ENCODE measurements at regions not wholly inside any gene's neighbourhood (a gene's known extent, or its start where the extent isn't known, plus 50 kb on each side); places are given as distances from the start of the nearest gene placed in this dataset.

DNA sequence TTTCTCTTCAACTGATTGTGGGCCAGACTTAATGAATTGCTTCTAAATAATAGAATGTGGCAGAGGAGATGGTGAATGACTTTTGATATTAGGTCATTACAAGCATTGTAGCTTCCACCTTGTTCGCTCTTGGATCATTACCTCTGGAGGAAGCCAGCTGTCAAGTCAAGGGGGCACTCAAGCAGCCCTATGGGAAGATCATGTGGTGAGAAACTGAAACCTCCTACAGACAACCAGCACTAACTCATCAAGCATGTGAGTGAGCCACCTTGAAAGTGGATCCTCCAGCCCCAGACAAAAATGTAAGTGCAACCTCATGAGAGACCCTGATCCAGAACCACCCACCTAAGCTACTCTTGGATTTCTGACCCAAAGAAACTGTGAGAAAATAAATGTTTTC lies 109.8 kb upstream of the TBC1D5 start:
- no peaks in the 10 kb centered on the region for H3K27me3 ChIP-seq (replicated peaks in 1 of 4; ENCODE audit: control extremely low read depth in 1 of 4, control insufficient read depth in 3 of 4, insufficient read depth in 4 of 4, low read length in 3 of 4)
- TF ChIP-seq, protein P1, sequence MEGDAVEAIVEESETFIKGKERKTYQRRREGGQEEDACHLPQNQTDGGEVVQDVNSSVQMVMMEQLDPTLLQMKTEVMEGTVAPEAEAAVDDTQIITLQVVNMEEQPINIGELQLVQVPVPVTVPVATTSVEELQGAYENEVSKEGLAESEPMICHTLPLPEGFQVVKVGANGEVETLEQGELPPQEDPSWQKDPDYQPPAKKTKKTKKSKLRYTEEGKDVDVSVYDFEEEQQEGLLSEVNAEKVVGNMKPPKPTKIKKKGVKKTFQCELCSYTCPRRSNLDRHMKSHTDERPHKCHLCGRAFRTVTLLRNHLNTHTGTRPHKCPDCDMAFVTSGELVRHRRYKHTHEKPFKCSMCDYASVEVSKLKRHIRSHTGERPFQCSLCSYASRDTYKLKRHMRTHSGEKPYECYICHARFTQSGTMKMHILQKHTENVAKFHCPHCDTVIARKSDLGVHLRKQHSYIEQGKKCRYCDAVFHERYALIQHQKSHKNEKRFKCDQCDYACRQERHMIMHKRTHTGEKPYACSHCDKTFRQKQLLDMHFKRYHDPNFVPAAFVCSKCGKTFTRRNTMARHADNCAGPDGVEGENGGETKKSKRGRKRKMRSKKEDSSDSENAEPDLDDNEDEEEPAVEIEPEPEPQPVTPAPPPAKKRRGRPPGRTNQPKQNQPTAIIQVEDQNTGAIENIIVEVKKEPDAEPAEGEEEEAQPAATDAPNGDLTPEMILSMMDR (IDR thresholded peaks at IDR 0.05) = no peak
- TF ChIP-seq EZH2 (IDR thresholded peaks at IDR 0.05; ENCODE audit: borderline replicate concordance, insufficient read depth, low read depth, low read length, poor library complexity, severe bottlenecking) = no peak
- no peak overlapping the region for H3K4me3 Mint-ChIP-seq
- POLR2A ChIA-PET = no interaction called here
- H3K4me3 ChIP-seq (ENCODE audit: control extremely low read depth in 1 of 5, extremely low read depth in 1 of 5, insufficient read depth in 1 of 5, low read depth in 2 of 5, low read length in 4 of 5) = no peak overlapping the region
- CTCF ChIA-PET = interaction anchor here (0.5 to 2.9 kb wide), 3 partner anchors 11 to 177 kb away, joined by 4 to 13 read pairs (median 5); no protein-coding TSS in a partner anchor
- H3K79me2 ChIP-seq (ENCODE audit: control insufficient read depth, insufficient read depth, low read length) = no peaks in the 10 kb centered on the region
- H3K4me1 ChIP-seq (ENCODE audit: control insufficient read depth in 2 of 2, insufficient read depth in 2 of 2, low read length in 2 of 2) = no peaks in the 10 kb centered on the region
- H3K27ac ChIP-seq (ENCODE audit: low read length in 2 of 2) = no peak overlapping the region
- H3K9ac ChIP-seq (ENCODE audit: low read length) = no peak overlapping the region
- peaks cover 0 to 1% (median 0%) of the 10 kb centered on the region in 3 donors for H3K9me3 ChIP-seq (ENCODE audit: control extremely low read depth in 1 of 3, control insufficient read depth in 2 of 3, insufficient read depth in 1 of 3, low read length in 2 of 3)
- no CpG with 5 or more reads among the region's 1 CpG for WGBS (ENCODE audit: insufficient coverage)
- H3K9me3 Mint-ChIP-seq (ENCODE audit: insufficient read depth) = no peaks in the 10 kb centered on the region
- DNase-seq = no peak
- no peaks in the 10 kb centered on the region for H3K27me3 Mint-ChIP-seq
- no peak overlapping the region for H3K27ac Mint-ChIP-seq
- no peak overlapping the region for H2AFZ ChIP-seq (ENCODE audit: insufficient read depth, low read depth, low read length, poor library complexity, severe bottlenecking)
- no peaks in the 10 kb centered on the region for H3K36me3 ChIP-seq (replicated peaks in 1 of 2; ENCODE audit: control extremely low read depth in 1 of 2, control insufficient read depth in 1 of 2, extremely low read depth in 1 of 2, insufficient read depth in 2 of 2, low read length in 1 of 2)
- no peak for ATAC-seq (ENCODE audit: low read depth)
- H3K4me1 Mint-ChIP-seq = no peaks in the 10 kb centered on the region
- no peaks in the 10 kb centered on the region for H4K20me1 ChIP-seq (ENCODE audit: control insufficient read depth, insufficient read depth, low read length, poor library complexity, severe bottlenecking)
- intact Hi-C loops (cut with micrococcal nuclease) = no loop called here
- no peak overlapping the region for H3K4me2 ChIP-seq (replicated peaks; ENCODE audit: low read depth, low read length, poor library complexity, severe bottlenecking)

DNA sequence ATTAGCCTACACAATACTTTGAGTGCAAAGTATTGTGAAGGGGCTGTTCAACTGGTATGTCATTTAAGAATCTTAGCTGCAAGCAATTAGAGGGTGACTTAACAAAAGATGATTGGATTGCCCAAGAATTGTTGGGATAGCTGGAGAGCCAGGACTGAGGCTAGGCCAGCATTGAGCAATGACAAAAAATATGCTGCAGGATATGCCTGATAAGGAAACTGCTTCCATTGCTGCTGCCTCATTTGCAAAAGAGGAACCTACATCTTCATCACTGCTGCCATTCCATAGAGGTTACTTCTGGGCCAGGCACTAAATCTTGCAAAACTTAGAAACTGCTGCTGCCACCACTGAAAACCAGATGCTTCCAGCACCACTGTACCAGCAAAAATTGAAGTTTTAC lies 108.0 kb upstream of the TBC1D5 start:
- Histone ChIP-seq H2AFZ (ENCODE audit: insufficient read depth, low read depth, low read length, poor library complexity, severe bottlenecking) (no peak overlapping the region), H3K79me2 (ENCODE audit: control insufficient read depth, insufficient read depth, low read length) (no peaks in the 10 kb centered on the region), H3K9ac (ENCODE audit: low read length) (no peak overlapping the region), H3K9me3 (ENCODE audit: control extremely low read depth in 1 of 3, control insufficient read depth in 2 of 3, insufficient read depth in 1 of 3, low read length in 2 of 3) (no peaks in the 10 kb centered on the region), H3K4me2 (replicated peaks; ENCODE audit: low read depth, low read length, poor library complexity, severe bottlenecking) (no peak overlapping the region), H3K4me1 (ENCODE audit: control insufficient read depth in 2 of 2, insufficient read depth in 2 of 2, low read length in 2 of 2) (no peaks in the 10 kb centered on the region), H3K27ac (ENCODE audit: low read length in 2 of 2) (no peak overlapping the region), H3K27me3 (replicated peaks in 1 of 4; ENCODE audit: control extremely low read depth in 1 of 4, control insufficient read depth in 3 of 4, insufficient read depth in 4 of 4, low read length in 3 of 4) (no peaks in the 10 kb centered on the region), H3K36me3 (replicated peaks in 1 of 2; ENCODE audit: control extremely low read depth in 1 of 2, control insufficient read depth in 1 of 2, extremely low read depth in 1 of 2, insufficient read depth in 2 of 2, low read length in 1 of 2) (no peaks in the 10 kb centered on the region), H4K20me1 (ENCODE audit: control insufficient read depth, insufficient read depth, low read length, poor library complexity, severe bottlenecking) (no peaks in the 10 kb centered on the region), H3K4me3 (ENCODE audit: control extremely low read depth in 1 of 5, extremely low read depth in 1 of 5, insufficient read depth in 1 of 5, low read depth in 2 of 5, low read length in 4 of 5) (no peak overlapping the region)
- Mint-ChIP-seq H3K27ac (no peak overlapping the region), H3K27me3 (no peaks in the 10 kb centered on the region), H3K9me3 (ENCODE audit: insufficient read depth) (no peaks in the 10 kb centered on the region), H3K4me3 (no peak overlapping the region), H3K4me1 (no peaks in the 10 kb centered on the region)
- intact Hi-C loops (cut with micrococcal nuclease) = no loop called here
- no peak for TF ChIP-seq EZH2 (IDR thresholded peaks at IDR 0.05; ENCODE audit: borderline replicate concordance, insufficient read depth, low read depth, low read length, poor library complexity, severe bottlenecking)
- TF ChIP-seq, protein P1 (IDR thresholded peaks at IDR 0.05) = no peak
- CTCF ChIA-PET = interaction anchor here (2.9 kb wide), 1 partner anchor 9 kb away, joined by 13 read pairs; no protein-coding TSS in a partner anchor
- POLR2A ChIA-PET = no interaction called here
- ATAC-seq (ENCODE audit: low read depth) (no peak), DNase-seq (no peak)

Data from B cell (primary cell).